SK-N-MC (cell line): ENCODE measurements at regions not wholly inside any gene's neighbourhood (a gene's known extent, or its start where the extent isn't known, plus 50 kb on each side); places are given as distances from the start of the nearest gene placed in this dataset.

Experiments used
- EZH2 ChIP-seq: fragments of 200-600 bp; sonication (generic); IDR thresholded peaks from one replicate; pipeline ENCODE4 v1.6.1; 2017; ENCODE audit warnings: antibody characterized with exemption
- FOXP2 ChIP-seq: optimal IDR thresholded peaks from 2 replicates; pipeline ENCODE3; 2011; ENCODE audit warnings: mild to moderate bottlenecking, moderate library complexity; ENCODE audit not compliant: insufficient read depth; ENCODE audit errors: extremely low read length, control extremely low read depth
- POLR2AphosphoS5 ChIP-seq: IDR thresholded peaks from 2 replicates; pipeline ENCODE4 v1.6.1; 2012; ENCODE audit warnings: mild to moderate bottlenecking, low read depth, low read length, borderline replicate concordance

- TF ChIP-seq POLR2AphosphoS5 = no peak
- no peak for TF ChIP-seq EZH2
- TF ChIP-seq FOXP2 = no peak
These were observed 849.2 kb downstream of the KCNMA1 start for GRCh38 chr10:76788452-76788811.
